OCI-LY7 (cell line): ENCODE measurements at regions not wholly inside any gene's neighbourhood (a gene's known extent, or its start where the extent isn't known, plus 50 kb on each side); places are given as distances from the start of the nearest gene placed in this dataset.

ENCODE experiments used
- BruUV-seq: library from RNA; stranded (reverse); fragments of 400-500 nt; replicated peaks from 2 replicates; lab custom pipeline; 2021; lab: Mats Ljungman, UMichigan
- CTCF ChIA-PET: fragments of 300-600 bp; sonication (Branson Sonifier 250); formaldehyde crosslinking; loops from one replicate; lab custom pipeline; 2022; ENCODE audit warnings: antibody characterized with exemption; ENCODE audit not compliant: unreplicated experiment; lab: Charles Lee
- POLR2A ChIA-PET: fragments of 300-600 bp; sonication (Branson Sonifier 250); formaldehyde crosslinking; loops from one replicate; lab custom pipeline; 2022; ENCODE audit warnings: antibody characterized with exemption; lab: Charles Lee
- DNase-seq: peaks from one replicate; pipeline ENCODE4 v3.0.0-alpha.2; 2015; ENCODE audit warnings: low spot score
- H2AFZ ChIP-seq: fragments of 200-600 bp; sonication (generic), shearing (Covaris generic); 2 replicates; pipeline ENCODE4 v1.6.1; 2014; ENCODE audit warnings: mild to moderate bottlenecking, antibody characterized with exemption, low read length, moderate library complexity
- H3K27ac ChIP-seq: fragments of 200-600 bp; sonication (generic); 2 replicates; pipeline ENCODE4 v1.5.1; 2014; ENCODE audit warnings: mixed run types, low read depth, mild to moderate bottlenecking, moderate library complexity, low read length, inconsistent platforms; ENCODE audit not compliant: poor library complexity, severe bottlenecking
- H3K36me3 ChIP-seq: fragments of 200-600 bp; sonication (generic); 2 replicates; pipeline ENCODE4 v1.6.1; 2014; ENCODE audit warnings: mild to moderate bottlenecking, antibody characterized with exemption, low read length, moderate library complexity, mixed read lengths; ENCODE audit not compliant: insufficient read depth
- H3K4me1 ChIP-seq: fragments of 200-600 bp; sonication (generic); 2 replicates; pipeline ENCODE4 v1.5.1; 2014; ENCODE audit warnings: mild to moderate bottlenecking, low read length; ENCODE audit not compliant: insufficient read depth, poor library complexity, severe bottlenecking
- H3K4me2 ChIP-seq: fragments of 200-600 bp; sonication (generic); 2 replicates; pipeline ENCODE4 v1.6.1; 2014; ENCODE audit warnings: mild to moderate bottlenecking, low read length
- H3K4me3 ChIP-seq: fragments of 200-600 bp; sonication (generic); 2 replicates; pipeline ENCODE4 v1.5.1; 2014; ENCODE audit warnings: mild to moderate bottlenecking, low read depth, low read length; ENCODE audit not compliant: poor library complexity, severe bottlenecking
- H3K79me2 ChIP-seq: fragments of 200-600 bp; sonication (generic); 2 replicates; pipeline ENCODE4 v1.6.1; 2016; ENCODE audit warnings: low read depth, mild to moderate bottlenecking, low read length, moderate library complexity, mixed read lengths; ENCODE audit not compliant: insufficient read depth
- H3K9me2 ChIP-seq: fragments of 200-600 bp; sonication (generic); 2 replicates; pipeline ENCODE4 v1.6.1; 2016; ENCODE audit warnings: mild to moderate bottlenecking, low read length, mixed read lengths; ENCODE audit not compliant: insufficient read depth
- H3K9me3 ChIP-seq: fragments of 200-600 bp; sonication (generic); 2 replicates; pipeline ENCODE4 v1.6.1; 2014; ENCODE audit warnings: mild to moderate bottlenecking, mixed run types, low read length, mixed read lengths
- H4K20me1 ChIP-seq: fragments of 200-600 bp; sonication (generic); 2 replicates; pipeline ENCODE4 v1.6.1; 2014; ENCODE audit warnings: mild to moderate bottlenecking, antibody characterized with exemption, low read length, moderate library complexity, mixed read lengths; ENCODE audit not compliant: insufficient read depth
- CTCF ChIP-seq: fragments of 200-600 bp; sonication (generic); conservative IDR thresholded peaks from 2 replicates; pipeline ENCODE4 v1.5.1; 2014; ENCODE audit warnings: mild to moderate bottlenecking, antibody characterized with exemption, low read length, moderate library complexity, mixed read lengths
- EZH2phosphoT487 ChIP-seq: fragments of 200-600 bp; sonication (generic); IDR thresholded peaks from 2 replicates; pipeline ENCODE4 v1.6.1; 2018; ENCODE audit warnings: low read depth, borderline replicate concordance, mild to moderate bottlenecking, mixed run types, antibody characterized with exemption, low read length, moderate library complexity, mixed read lengths
- intact Hi-C: fragments of 100-400 bp; cut with micrococcal nuclease; formaldehyde crosslinking; loops from one replicate; pipeline ENCODE4 v1.10.0; 2022; ENCODE audit not compliant: unreplicated experiment

- DNase-seq = no peak
- no peaks in the 10 kb centered on the region for H3K79me2 ChIP-seq
- CTCF ChIA-PET = no interaction called here
- no peaks in the 10 kb centered on the region for H4K20me1 ChIP-seq
- POLR2A ChIA-PET = interaction anchor here (0.6 to 1.4 kb wide), 2 partner anchors 19 to 39 kb away, joined by 3 read pairs; no protein-coding TSS in a partner anchor
- no peaks in the 10 kb centered on the region for H3K9me2 ChIP-seq
- H3K4me3 ChIP-seq = no peak overlapping the region
- no peak overlapping the region for H3K27ac ChIP-seq
- H2AFZ ChIP-seq = no peak overlapping the region
- no peak overlapping the region for H3K4me2 ChIP-seq
- intact Hi-C loops = no loop called here
- no peaks in the 10 kb centered on the region for H3K9me3 ChIP-seq
- TF ChIP-seq CTCF = no peak
- TF ChIP-seq EZH2phosphoT487 = no peak
- H3K36me3 ChIP-seq = no peaks in the 10 kb centered on the region
- BruUV-seq = no TSS peak
- peaks cover under 1% of the 10 kb centered on the region for H3K4me1 ChIP-seq
These were observed 1014.9 kb upstream of the GJE1 start for GRCh38 chr6:141117874-141118273.

- H3K79me2 ChIP-seq = no peaks in the 10 kb centered on the region
- intact Hi-C loops = no loop called here
- CTCF ChIA-PET = no interaction called here
These were observed 1022.2 kb upstream of the GJE1 start for GRCh38 chr6:141110481-141110880.

More at GRCh38 chr6:141110481-141110880, 1022.2 kb upstream of the GJE1 start:
- Histone ChIP-seq H2AFZ (no peak overlapping the region), H3K4me1 (no peaks in the 10 kb centered on the region), H3K4me2 (no peak overlapping the region), H3K36me3 (no peaks in the 10 kb centered on the region), H3K9me2 (no peaks in the 10 kb centered on the region), H4K20me1 (no peaks in the 10 kb centered on the region), H3K9me3 (no peaks in the 10 kb centered on the region), H3K27ac (no peak overlapping the region), H3K4me3 (no peak overlapping the region)
- BruUV-seq = no TSS peak
- TF ChIP-seq CTCF (no peak), EZH2phosphoT487 (no peak)
- DNase-seq = no peak
- POLR2A ChIA-PET = no interaction called here
